GM12874 (cell line): ENCODE measurements at regions not wholly inside any gene's neighbourhood (a gene's known extent, or its start where the extent isn't known, plus 50 kb on each side); places are given as distances from the start of the nearest gene placed in this dataset.

Source experiments
- TF ChIP-seq, protein P1 (sequence below): IDR thresholded peaks from 2 replicates; pipeline ENCODE4 v1.5.1; 2011; ENCODE audit warnings: low read depth, mild to moderate bottlenecking, control low read depth, low read length, moderate library complexity; ENCODE audit not compliant: insufficient read depth

DNA sequence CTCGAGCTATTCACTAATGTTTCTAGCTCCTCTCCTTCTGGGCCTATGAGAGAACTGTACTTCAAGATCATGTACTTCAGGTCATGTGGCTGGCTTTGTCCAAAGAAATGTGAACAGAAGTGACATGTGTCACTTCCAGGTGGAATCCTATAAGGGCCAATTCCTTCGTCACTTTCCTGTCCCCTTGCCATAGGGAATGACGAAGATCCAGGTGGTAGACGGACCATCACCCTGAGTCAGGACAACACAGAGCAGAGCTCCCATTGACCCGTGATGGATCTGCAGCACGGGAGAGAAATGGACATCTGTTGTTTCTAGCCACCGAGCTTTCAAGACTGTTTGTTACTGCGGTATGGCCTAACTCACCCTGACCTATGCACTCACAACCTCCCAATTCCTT, 157.0 kb downstream of the DRD1 start:
- TF ChIP-seq, protein P1, sequence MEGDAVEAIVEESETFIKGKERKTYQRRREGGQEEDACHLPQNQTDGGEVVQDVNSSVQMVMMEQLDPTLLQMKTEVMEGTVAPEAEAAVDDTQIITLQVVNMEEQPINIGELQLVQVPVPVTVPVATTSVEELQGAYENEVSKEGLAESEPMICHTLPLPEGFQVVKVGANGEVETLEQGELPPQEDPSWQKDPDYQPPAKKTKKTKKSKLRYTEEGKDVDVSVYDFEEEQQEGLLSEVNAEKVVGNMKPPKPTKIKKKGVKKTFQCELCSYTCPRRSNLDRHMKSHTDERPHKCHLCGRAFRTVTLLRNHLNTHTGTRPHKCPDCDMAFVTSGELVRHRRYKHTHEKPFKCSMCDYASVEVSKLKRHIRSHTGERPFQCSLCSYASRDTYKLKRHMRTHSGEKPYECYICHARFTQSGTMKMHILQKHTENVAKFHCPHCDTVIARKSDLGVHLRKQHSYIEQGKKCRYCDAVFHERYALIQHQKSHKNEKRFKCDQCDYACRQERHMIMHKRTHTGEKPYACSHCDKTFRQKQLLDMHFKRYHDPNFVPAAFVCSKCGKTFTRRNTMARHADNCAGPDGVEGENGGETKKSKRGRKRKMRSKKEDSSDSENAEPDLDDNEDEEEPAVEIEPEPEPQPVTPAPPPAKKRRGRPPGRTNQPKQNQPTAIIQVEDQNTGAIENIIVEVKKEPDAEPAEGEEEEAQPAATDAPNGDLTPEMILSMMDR: no peak

DNA sequence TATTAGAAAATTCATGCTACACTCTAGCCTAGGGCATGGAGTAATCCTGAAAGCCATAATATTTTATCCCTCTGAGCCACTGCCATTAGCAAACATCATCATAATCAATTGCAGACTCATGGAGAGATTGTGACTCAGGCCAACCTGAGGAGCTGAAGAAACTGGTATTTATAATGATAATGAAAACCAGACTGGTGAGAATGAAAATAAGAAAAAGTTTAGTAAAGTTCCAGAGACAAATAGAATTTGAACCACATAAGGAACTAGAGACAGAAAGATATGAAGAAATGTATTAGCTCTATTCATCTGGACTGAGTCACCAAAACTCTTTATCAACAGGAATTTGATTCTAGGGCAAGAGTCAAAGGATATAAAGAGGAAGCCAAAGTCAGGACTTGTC, 158.7 kb downstream of the DRD1 start:
- TF ChIP-seq, protein P1: no peak

DNA sequence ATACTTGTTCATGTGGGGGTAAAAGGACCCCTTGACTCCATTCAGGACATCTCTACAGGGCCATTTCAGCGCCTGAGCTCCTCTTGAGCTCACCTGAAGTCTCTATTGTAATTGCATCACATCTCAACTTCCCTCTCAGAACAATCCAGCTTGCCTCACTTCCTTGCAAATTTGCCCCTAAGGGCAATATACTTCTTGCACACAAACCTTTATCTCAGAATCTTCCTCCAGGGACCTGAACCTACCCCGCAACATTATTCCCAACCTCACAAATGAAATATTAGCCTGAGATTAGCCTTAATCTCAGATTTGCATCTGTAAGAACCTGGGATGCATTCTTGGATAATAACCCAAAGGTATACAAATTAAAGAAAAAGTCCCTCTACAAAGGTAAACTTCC, 159.2 kb downstream of the DRD1 start:
- TF ChIP-seq, protein P1: no peak

DNA sequence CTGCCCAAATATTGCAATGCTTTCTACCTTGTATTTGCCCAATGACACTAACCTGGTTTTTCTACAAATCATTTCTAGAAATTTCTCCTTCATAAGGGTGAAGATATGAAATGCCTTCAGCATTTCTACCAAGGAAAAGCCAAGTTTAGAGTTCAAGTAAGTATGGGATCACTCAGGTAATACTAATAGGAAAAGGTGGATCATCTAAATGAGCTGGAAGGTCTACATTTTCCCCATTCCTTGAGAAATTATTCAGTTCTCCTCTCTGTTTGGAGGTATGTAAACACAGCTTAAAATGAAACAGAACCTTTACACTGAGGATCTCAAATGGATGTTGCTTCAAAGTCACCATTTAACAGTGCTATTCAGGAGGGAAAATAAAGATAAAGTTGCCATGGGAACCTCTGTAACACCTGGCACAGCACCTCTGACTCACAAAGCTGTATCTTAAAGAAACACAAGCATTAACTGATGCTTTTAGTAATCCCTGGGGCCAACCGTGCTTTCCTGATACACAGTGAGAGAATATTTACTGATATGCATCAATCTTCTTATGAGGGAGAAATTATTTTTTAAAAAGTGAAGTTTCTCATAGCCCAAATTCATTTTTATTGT, 161.3 kb downstream of the DRD1 start:
- TF ChIP-seq, protein P1: no peak

DNA sequence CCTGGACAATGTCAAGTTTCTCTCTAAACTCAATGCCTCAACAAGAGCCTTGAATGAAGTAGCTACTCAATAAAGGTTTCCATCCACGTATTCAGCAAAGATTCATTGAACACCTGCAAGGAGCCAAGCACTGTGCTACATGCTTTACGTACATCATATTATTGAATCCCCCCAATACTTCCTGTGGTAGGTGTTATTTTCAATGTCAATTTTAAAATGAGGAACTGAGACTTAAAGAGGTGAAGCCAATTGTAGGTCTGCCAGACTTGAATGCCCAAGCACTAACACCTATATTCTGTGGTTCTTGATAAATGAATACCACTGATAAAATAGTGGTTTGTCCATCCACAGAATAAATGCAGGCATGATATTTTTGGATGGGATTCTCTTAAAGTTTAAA, 162.3 kb downstream of the DRD1 start:
- TF ChIP-seq, protein P1: no peak

DNA sequence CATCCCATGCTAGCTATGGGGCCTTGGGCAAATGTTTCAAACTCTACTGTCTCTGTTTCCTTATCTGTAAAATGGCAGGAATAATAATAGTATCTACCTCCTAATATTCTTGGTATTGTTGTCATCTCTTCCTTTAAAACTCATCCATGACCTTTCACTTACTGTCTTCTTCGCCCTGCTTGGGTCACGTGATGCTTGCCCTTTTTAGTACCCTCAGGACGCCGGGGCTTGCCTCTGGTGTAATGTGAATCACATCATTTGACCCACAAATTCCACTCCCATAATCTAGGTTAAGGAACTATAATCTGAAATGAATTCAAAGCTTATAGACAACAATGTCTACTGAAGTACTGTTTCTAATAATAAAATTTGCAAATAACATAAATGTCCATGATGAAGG, 162.7 kb downstream of the DRD1 start:
- TF ChIP-seq, protein P1: no peak

DNA sequence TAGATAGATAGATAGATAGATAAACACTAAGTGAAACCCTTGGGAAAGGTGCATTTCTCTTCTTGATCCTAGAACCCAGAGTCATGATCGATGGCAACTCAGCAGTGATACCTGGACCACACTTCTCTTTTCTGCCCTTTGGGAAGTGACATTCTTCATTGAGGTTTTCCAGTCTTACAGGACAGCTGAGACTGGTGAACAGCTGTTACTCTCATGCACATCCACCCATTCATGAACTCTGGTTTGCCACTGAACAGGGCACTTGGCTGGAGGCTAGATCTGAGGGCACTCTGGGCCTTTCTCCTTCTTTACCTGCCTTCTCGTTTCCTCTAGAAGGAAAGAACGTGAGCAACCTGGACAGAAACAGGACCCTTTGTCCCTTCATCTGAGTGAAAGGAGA, 164.5 kb downstream of the DRD1 start:
- TF ChIP-seq, protein P1: no peak
